Esophagus squamous epithelium (tissue), 4 donors: ENCODE measurements at regions not wholly inside any gene's neighbourhood (a gene's known extent, or its start where the extent isn't known, plus 50 kb on each side); places are given as distances from the start of the nearest gene placed in this dataset.
"Not testable (repeated sequence)": the region's sequence is repeated elsewhere in the genome, so short reads cannot be mapped to it uniquely, and the experiment has no call there.

Experiments used
- POLR2A ChIP-seq, 4 donors: fragments of 450-650 bp; IDR thresholded peaks; one replicate each; pipeline ENCODE4 v1.6.1; 2017; ENCODE audit warnings: antibody characterized with exemption in 4 of 4, mild to moderate bottlenecking in 4 of 4, moderate library complexity in 3 of 4
- TF ChIP-seq, protein P1 (sequence below), 6 experiments: fragments of 450-650 bp in 4 of 6; fragments of 200-600 bp in 2 of 6; sonication (generic) in 2 of 6; IDR thresholded peaks; one replicate each; pipeline ENCODE4 v1.5.1; 2016 to 2019; ENCODE audit warnings: antibody characterized with exemption in 6 of 6, mild to moderate bottlenecking in 4 of 6, moderate library complexity in 4 of 6

- TF ChIP-seq POLR2A (IDR thresholded peaks at IDR 0.05), result not testable (repeated sequence)
- TF ChIP-seq, protein P1, sequence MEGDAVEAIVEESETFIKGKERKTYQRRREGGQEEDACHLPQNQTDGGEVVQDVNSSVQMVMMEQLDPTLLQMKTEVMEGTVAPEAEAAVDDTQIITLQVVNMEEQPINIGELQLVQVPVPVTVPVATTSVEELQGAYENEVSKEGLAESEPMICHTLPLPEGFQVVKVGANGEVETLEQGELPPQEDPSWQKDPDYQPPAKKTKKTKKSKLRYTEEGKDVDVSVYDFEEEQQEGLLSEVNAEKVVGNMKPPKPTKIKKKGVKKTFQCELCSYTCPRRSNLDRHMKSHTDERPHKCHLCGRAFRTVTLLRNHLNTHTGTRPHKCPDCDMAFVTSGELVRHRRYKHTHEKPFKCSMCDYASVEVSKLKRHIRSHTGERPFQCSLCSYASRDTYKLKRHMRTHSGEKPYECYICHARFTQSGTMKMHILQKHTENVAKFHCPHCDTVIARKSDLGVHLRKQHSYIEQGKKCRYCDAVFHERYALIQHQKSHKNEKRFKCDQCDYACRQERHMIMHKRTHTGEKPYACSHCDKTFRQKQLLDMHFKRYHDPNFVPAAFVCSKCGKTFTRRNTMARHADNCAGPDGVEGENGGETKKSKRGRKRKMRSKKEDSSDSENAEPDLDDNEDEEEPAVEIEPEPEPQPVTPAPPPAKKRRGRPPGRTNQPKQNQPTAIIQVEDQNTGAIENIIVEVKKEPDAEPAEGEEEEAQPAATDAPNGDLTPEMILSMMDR (IDR thresholded peaks at IDR 0.05), result not testable (repeated sequence)
Measured at GRCh38 chr3:153874348-153874747, 246.8 kb upstream of the ARHGEF26 start.
